D341Med (cell line): ENCODE measurements at regions not wholly inside any gene's neighbourhood (a gene's known extent, or its start where the extent isn't known, plus 50 kb on each side); places are given as distances from the start of the nearest gene placed in this dataset.

Experiments used
- DNase-seq: peaks from one replicate; pipeline ENCODE4 v3.0.0; 2012; ENCODE audit warnings: low spot score

GRCh38 chr7:12518920-12519681 lies 51.4 kb upstream of the SCIN start:
- DNase-seq, result peak; percentile 43

- DNase-seq, result no peak
These were observed 50.9 kb upstream of the SCIN start for GRCh38 chr7:12519682-12520009.
